PC-3 (cell line): ENCODE measurements at regions not wholly inside any gene's neighbourhood (a gene's known extent, or its start where the extent isn't known, plus 50 kb on each side); places are given as distances from the start of the nearest gene placed in this dataset.

ENCODE experiments used
- ATAC-seq: fragments of 200-7000 bp; cut with Tn5 transposase; 2 replicates; pipeline ENCODE4 v1.9.1; 2020; ENCODE audit warnings: mild to moderate bottlenecking, moderate library complexity
- BruUV-seq: library from RNA; stranded (reverse); fragments of 400-500 nt; replicated peaks from 2 replicates; lab custom pipeline; 2021; lab: Mats Ljungman, UMichigan
- CTCF ChIA-PET: fragments of 300-600 bp; sonication (Branson Sonifier 250); formaldehyde crosslinking; loops from one replicate; lab custom pipeline; 2022; ENCODE audit warnings: antibody characterized with exemption; lab: Charles Lee
- POLR2A ChIA-PET: fragments of 300-600 bp; sonication (Branson Sonifier 250); formaldehyde crosslinking; loops from one replicate; lab custom pipeline; 2022; ENCODE audit warnings: antibody characterized with exemption; ENCODE audit not compliant: unreplicated experiment; lab: Charles Lee
- DNase-seq: peaks from one replicate; pipeline ENCODE4 v3.0.0-alpha.2; 2015
- H2AFZ ChIP-seq: fragments of 300-600 bp; sonication (generic); 2 replicates; pipeline ENCODE4 v1.6.0; 2016; ENCODE audit warnings: antibody characterized with exemption, low read length
- H3F3A ChIP-seq: fragments of 300-600 bp; sonication (generic); one replicate; pipeline ENCODE4 v1.6.0; 2017; ENCODE audit warnings: antibody characterized with exemption, low read length, control low read depth, mild to moderate bottlenecking; ENCODE audit not compliant: unreplicated experiment
- H3K27ac ChIP-seq: fragments of 300-600 bp; sonication (generic); 2 replicates; pipeline ENCODE4 v1.5.1; 2016; ENCODE audit warnings: mild to moderate bottlenecking, low read length
- H3K27me3 ChIP-seq: fragments of 300-600 bp; sonication (generic); 2 replicates; pipeline ENCODE4 v1.6.1; 2016; ENCODE audit warnings: low read length, mixed read lengths
- H3K36me3 ChIP-seq: fragments of 300-600 bp; sonication (generic); 2 replicates; pipeline ENCODE4 v1.6.1; 2016; ENCODE audit warnings: low read depth, mixed run types, low read length, mixed read lengths
- H3K4me1 ChIP-seq: fragments of 300-600 bp; sonication (generic); 2 replicates; pipeline ENCODE4 v1.5.1; 2016; ENCODE audit warnings: low read length; ENCODE audit not compliant: insufficient read depth
- H3K4me2 ChIP-seq: fragments of 300-600 bp; sonication (generic); 2 replicates; pipeline ENCODE4 v1.6.0; 2016; ENCODE audit warnings: low read length
- H3K4me3 ChIP-seq: fragments of 300-600 bp; sonication (generic); 2 replicates; pipeline ENCODE4 v1.5.1; 2016; ENCODE audit warnings: mild to moderate bottlenecking, low read length, mixed read lengths
- H3K79me2 ChIP-seq: fragments of 300-600 bp; sonication (generic); 2 replicates; pipeline ENCODE4 v1.6.1; 2017; ENCODE audit warnings: low read length, mixed read lengths
- H3K9ac ChIP-seq: fragments of 300-600 bp; sonication (generic); 2 replicates; pipeline ENCODE4 v1.6.0; 2016; ENCODE audit warnings: mild to moderate bottlenecking, low read length
- H3K9me2 ChIP-seq: fragments of 300-600 bp; sonication (generic); replicated peaks from 2 replicates; pipeline ENCODE4 v1.6.1; 2016; ENCODE audit warnings: mixed run types, low read length, mixed read lengths
- H3K9me3 ChIP-seq: fragments of 300-600 bp; sonication (generic); 2 replicates; pipeline ENCODE4 v1.6.1; 2016; ENCODE audit warnings: low read length, mixed read lengths
- H4K20me1 ChIP-seq: fragments of 300-600 bp; sonication (generic); 2 replicates; pipeline ENCODE4 v1.6.1; 2016; ENCODE audit warnings: low read length, mixed read lengths
- CTCF ChIP-seq: fragments of 300-600 bp; sonication (generic); conservative IDR thresholded peaks from 2 replicates; pipeline ENCODE4 v1.5.1; 2017; ENCODE audit warnings: antibody characterized with exemption, low read depth, mild to moderate bottlenecking, low read length
- EZH2 ChIP-seq: fragments of 300-600 bp; sonication (generic); IDR thresholded peaks from one replicate; pipeline ENCODE4 v1.6.1; 2017; ENCODE audit warnings: antibody characterized with exemption, mild to moderate bottlenecking, low read length; ENCODE audit not compliant: unreplicated experiment
- EZH2phosphoT487 ChIP-seq: fragments of 300-600 bp; sonication (generic); IDR thresholded peaks from 2 replicates; pipeline ENCODE4 v1.6.1; 2018; ENCODE audit warnings: mild to moderate bottlenecking, antibody characterized with exemption, low read length, borderline replicate concordance
- intact Hi-C: fragments of 100-400 bp; cut with micrococcal nuclease; formaldehyde crosslinking; loops from 2 replicates; pipeline ENCODE4 v1.9.0; 2023

DNA sequence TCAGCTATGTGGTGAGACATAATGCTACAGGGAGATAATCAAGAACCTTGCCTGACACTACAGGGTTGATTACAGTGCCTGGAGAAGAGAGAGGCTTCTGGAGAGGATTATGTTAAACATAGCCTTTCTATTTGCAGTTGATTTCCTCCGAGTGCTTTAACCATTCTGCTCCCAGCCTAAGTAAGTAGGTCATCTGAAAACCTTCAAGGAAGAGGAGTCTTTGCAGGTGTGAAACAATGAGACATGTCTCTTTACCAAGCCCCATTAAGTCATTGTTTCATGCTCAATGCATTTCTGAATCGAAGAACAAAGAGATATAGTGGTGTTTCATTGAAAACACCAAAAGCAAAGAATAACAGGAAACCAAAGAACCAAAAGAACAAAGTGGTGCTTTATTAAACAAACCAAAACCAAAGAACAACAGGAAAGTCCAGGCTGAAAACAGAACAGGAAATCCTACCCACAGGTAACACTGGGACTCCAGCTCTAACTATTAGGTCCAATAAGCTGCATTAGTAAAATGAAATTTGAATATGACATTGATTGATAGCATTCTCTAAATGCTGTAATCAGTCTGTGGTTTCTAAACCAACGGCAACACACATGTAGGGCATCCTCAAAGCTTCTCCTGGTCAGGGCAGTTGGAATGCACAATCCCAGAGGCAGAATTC lies 113.3 kb upstream of the SPATA31D4 start:
- ChIA-PET CTCF (no interaction called here), POLR2A (no interaction called here)
- Histone ChIP-seq H3F3A (no peaks in the 10 kb centered on the region), H3K27me3 (no peaks in the 10 kb centered on the region), H3K9ac (no peak overlapping the region), H2AFZ (no peak overlapping the region), H3K9me2 (no peaks in the 10 kb centered on the region), H3K4me2 (no peak overlapping the region), H3K36me3 (no peaks in the 10 kb centered on the region), H3K4me3 (no peak overlapping the region), H3K9me3 (no peaks in the 10 kb centered on the region), H3K79me2 (no peaks in the 10 kb centered on the region), H3K4me1 (no peaks in the 10 kb centered on the region), H4K20me1 (no peaks in the 10 kb centered on the region), H3K27ac (no peak overlapping the region)
- BruUV-seq, result no TSS peak
- intact Hi-C loops, result no loop called here
- TF ChIP-seq EZH2phosphoT487 (no peak), CTCF (no peak), EZH2 (no peak)
- DNase-seq, result peak; percentile 7
- ATAC-seq, result no peak

GRCh38 chr9:81815781-81816180 lies 112.4 kb upstream of the SPATA31D4 start:
- Histone ChIP-seq H3K4me3 (no peak overlapping the region), H3K9me2 (no peaks in the 10 kb centered on the region), H3K79me2 (no peaks in the 10 kb centered on the region), H3F3A (no peaks in the 10 kb centered on the region), H3K9ac (no peak overlapping the region), H3K27me3 (no peaks in the 10 kb centered on the region), H3K9me3 (no peaks in the 10 kb centered on the region), H2AFZ (no peak overlapping the region), H3K4me1 (no peaks in the 10 kb centered on the region), H3K4me2 (no peak overlapping the region), H3K36me3 (no peaks in the 10 kb centered on the region), H4K20me1 (no peaks in the 10 kb centered on the region), H3K27ac (no peak overlapping the region)
- no peak for TF ChIP-seq EZH2phosphoT487
- no peak for TF ChIP-seq CTCF
- TF ChIP-seq EZH2, result no peak
- CTCF ChIA-PET, result no interaction called here
- no peak for DNase-seq
- no peak for ATAC-seq
- BruUV-seq, result no TSS peak
- POLR2A ChIA-PET, result no interaction called here
- intact Hi-C loops, result no loop called here

GRCh38 chr9:81819155-81819554 lies 109.1 kb upstream of the SPATA31D4 start:
- ChIA-PET CTCF (no interaction called here), POLR2A (no interaction called here)
- BruUV-seq, result no TSS peak

More at GRCh38 chr9:81819155-81819554, 109.1 kb upstream of the SPATA31D4 start:
- Histone ChIP-seq H3K4me3 (no peak overlapping the region), H3K27ac (no peak overlapping the region), H3F3A (no peaks in the 10 kb centered on the region), H2AFZ (no peak overlapping the region), H3K9ac (no peak overlapping the region), H3K4me1 (no peaks in the 10 kb centered on the region), H3K9me3 (no peaks in the 10 kb centered on the region), H3K79me2 (no peaks in the 10 kb centered on the region), H4K20me1 (no peaks in the 10 kb centered on the region), H3K36me3 (no peaks in the 10 kb centered on the region), H3K9me2 (no peaks in the 10 kb centered on the region), H3K4me2 (no peak overlapping the region), H3K27me3 (no peaks in the 10 kb centered on the region)
- DNase-seq (no peak), ATAC-seq (no peak)
- intact Hi-C loops, result no loop called here
- no peak for TF ChIP-seq CTCF
- no peak for TF ChIP-seq EZH2phosphoT487
- no peak for TF ChIP-seq EZH2
